ENCODE measurements at regions not wholly inside any gene's neighbourhood (a gene's known extent, or its start where the extent isn't known, plus 50 kb on each side); places are given as distances from the start of the nearest gene placed in this dataset.

DNA sequence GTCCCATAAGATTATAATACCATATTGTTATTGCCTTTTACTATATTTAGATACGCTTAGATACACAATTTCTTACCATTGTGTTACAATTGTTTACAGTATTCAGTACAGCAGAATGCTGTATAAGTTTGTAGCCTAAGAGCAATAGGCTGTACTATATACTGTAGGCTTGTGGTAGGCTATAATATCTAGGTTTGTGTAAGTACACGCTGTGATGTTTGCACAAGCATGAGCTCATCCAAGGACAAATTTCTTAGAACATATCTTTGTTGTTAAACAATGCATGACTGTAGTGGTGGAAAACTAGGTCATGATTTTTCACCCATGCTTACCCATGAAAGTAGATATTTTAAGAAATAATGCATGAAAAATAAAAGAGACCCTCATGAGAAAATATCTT, 509.4 kb upstream of the CDH18 start (continued):
- no peak for TF ChIP-seq SOX6 (IDR thresholded peaks at IDR 0.05)
- TF ChIP-seq SOX6 (CRISPR knock-in tag; IDR thresholded peaks at IDR 0.05) = peak; percentile 75
- TF ChIP-seq ASH2L (IDR thresholded peaks at IDR 0.05; ENCODE audit: insufficient read length, low read depth, low read length) = no peak
- no peak for TF ChIP-seq ZNF451 (CRISPR knock-in tag; IDR thresholded peaks at IDR 0.05)
- no peak for TF ChIP-seq TSC22D2 (CRISPR knock-in tag; IDR thresholded peaks at IDR 0.05; ENCODE audit: borderline replicate concordance)
- TF ChIP-seq ELF3 (CRISPR knock-in tag; IDR thresholded peaks at IDR 0.05) = no peak
- no peak for TF ChIP-seq ZNF850 (CRISPR knock-in tag; conservative IDR thresholded peaks at IDR 0.05)
- TF ChIP-seq NFRKB (IDR thresholded peaks at IDR 0.05) = no peak
- no peak for TF ChIP-seq TCF12 (IDR thresholded peaks at IDR 0.05)
- no peak for TF ChIP-seq TCF12 (CRISPR knock-in tag; IDR thresholded peaks at IDR 0.05)
- no peak for TF ChIP-seq ZNF562 (CRISPR knock-in tag; IDR thresholded peaks at IDR 0.05; ENCODE audit: borderline replicate concordance)
- TF ChIP-seq, protein P1, sequence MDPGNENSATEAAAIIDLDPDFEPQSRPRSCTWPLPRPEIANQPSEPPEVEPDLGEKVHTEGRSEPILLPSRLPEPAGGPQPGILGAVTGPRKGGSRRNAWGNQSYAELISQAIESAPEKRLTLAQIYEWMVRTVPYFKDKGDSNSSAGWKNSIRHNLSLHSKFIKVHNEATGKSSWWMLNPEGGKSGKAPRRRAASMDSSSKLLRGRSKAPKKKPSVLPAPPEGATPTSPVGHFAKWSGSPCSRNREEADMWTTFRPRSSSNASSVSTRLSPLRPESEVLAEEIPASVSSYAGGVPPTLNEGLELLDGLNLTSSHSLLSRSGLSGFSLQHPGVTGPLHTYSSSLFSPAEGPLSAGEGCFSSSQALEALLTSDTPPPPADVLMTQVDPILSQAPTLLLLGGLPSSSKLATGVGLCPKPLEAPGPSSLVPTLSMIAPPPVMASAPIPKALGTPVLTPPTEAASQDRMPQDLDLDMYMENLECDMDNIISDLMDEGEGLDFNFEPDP (CRISPR knock-in tag; conservative IDR thresholded peaks at IDR 0.05) = no peak
- TF ChIP-seq, protein P2, sequence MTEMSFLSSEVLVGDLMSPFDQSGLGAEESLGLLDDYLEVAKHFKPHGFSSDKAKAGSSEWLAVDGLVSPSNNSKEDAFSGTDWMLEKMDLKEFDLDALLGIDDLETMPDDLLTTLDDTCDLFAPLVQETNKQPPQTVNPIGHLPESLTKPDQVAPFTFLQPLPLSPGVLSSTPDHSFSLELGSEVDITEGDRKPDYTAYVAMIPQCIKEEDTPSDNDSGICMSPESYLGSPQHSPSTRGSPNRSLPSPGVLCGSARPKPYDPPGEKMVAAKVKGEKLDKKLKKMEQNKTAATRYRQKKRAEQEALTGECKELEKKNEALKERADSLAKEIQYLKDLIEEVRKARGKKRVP (CRISPR knock-in tag; IDR thresholded peaks at IDR 0.05) = 0 out of 4 replicates have a peak, but pooled peaks of 1 of the 2 experiments have one; percentile 20
- TF ChIP-seq FOXJ3 (CRISPR knock-in tag; IDR thresholded peaks at IDR 0.05; ENCODE audit: borderline replicate concordance) = peak; percentile 45; the same call in 1 of the 2 replicates
- no peak for TF ChIP-seq MTA1 (CRISPR knock-in tag; IDR thresholded peaks at IDR 0.05; ENCODE audit: borderline replicate concordance)
- no peak for TF ChIP-seq CREB1 (IDR thresholded peaks at IDR 0.05)
- peak; percentile 33; the same call in 1 of the 2 replicates for TF ChIP-seq CREB1 (CRISPR knock-in tag; IDR thresholded peaks at IDR 0.05)
- no peak for TF ChIP-seq TARDBP (CRISPR knock-in tag; IDR thresholded peaks at IDR 0.05)
- TF ChIP-seq ZNF816 (CRISPR knock-in tag; IDR thresholded peaks at IDR 0.05; ENCODE audit: borderline replicate concordance) = no peak
- no peak for TF ChIP-seq ZNF234 (CRISPR knock-in tag; conservative IDR thresholded peaks at IDR 0.05)
- TF ChIP-seq, protein P3, sequence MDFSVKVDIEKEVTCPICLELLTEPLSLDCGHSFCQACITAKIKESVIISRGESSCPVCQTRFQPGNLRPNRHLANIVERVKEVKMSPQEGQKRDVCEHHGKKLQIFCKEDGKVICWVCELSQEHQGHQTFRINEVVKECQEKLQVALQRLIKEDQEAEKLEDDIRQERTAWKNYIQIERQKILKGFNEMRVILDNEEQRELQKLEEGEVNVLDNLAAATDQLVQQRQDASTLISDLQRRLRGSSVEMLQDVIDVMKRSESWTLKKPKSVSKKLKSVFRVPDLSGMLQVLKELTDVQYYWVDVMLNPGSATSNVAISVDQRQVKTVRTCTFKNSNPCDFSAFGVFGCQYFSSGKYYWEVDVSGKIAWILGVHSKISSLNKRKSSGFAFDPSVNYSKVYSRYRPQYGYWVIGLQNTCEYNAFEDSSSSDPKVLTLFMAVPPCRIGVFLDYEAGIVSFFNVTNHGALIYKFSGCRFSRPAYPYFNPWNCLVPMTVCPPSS (IDR thresholded peaks at IDR 0.05) = no peak
- TF ChIP-seq, protein P4, sequence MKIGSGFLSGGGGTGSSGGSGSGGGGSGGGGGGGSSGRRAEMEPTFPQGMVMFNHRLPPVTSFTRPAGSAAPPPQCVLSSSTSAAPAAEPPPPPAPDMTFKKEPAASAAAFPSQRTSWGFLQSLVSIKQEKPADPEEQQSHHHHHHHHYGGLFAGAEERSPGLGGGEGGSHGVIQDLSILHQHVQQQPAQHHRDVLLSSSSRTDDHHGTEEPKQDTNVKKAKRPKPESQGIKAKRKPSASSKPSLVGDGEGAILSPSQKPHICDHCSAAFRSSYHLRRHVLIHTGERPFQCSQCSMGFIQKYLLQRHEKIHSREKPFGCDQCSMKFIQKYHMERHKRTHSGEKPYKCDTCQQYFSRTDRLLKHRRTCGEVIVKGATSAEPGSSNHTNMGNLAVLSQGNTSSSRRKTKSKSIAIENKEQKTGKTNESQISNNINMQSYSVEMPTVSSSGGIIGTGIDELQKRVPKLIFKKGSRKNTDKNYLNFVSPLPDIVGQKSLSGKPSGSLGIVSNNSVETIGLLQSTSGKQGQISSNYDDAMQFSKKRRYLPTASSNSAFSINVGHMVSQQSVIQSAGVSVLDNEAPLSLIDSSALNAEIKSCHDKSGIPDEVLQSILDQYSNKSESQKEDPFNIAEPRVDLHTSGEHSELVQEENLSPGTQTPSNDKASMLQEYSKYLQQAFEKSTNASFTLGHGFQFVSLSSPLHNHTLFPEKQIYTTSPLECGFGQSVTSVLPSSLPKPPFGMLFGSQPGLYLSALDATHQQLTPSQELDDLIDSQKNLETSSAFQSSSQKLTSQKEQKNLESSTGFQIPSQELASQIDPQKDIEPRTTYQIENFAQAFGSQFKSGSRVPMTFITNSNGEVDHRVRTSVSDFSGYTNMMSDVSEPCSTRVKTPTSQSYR (CRISPR knock-in tag; IDR thresholded peaks at IDR 0.05; ENCODE audit: borderline replicate concordance) = no peak
- no peak for TF ChIP-seq SP140L (CRISPR knock-in tag; IDR thresholded peaks at IDR 0.05; ENCODE audit: borderline replicate concordance)
- TF ChIP-seq FOXA1 (IDR thresholded peaks at IDR 0.05) = no peak
- TF ChIP-seq FOXA1 (CRISPR knock-in tag; IDR thresholded peaks at IDR 0.05) = peak; percentile 59; the same call in 1 of the 2 replicates
- TF ChIP-seq JUND (CRISPR knock-in tag; IDR thresholded peaks at IDR 0.05) = 0 out of 2 replicates have a peak, but pooled peaks have one; percentile 53
- no peak for TF ChIP-seq MAF1 (CRISPR knock-in tag; IDR thresholded peaks at IDR 0.05; ENCODE audit: borderline replicate concordance)
- no peak for TF ChIP-seq ZNF430 (CRISPR knock-in tag; IDR thresholded peaks at IDR 0.05)
- no peak for TF ChIP-seq TBP (CRISPR knock-in tag; IDR thresholded peaks at IDR 0.05)
